ENCODE measurements at regions not wholly inside any gene's neighbourhood (a gene's known extent, or its start where the extent isn't known, plus 50 kb on each side); places are given as distances from the start of the nearest gene placed in this dataset.

GRCh38 chr4:155444721-155445120 is 68.0 kb upstream of the MAP9 start:
- TF ChIP-seq CTCF (IDR thresholded peaks at IDR 0.05 in 8 of 11, conservative IDR thresholded peaks at IDR 0.05 in 3 of 11) (no peak), POLR2A (IDR thresholded peaks at IDR 0.05) (no peak)

Measured in spleen (tissue), 7 donors.